SK-N-MC (cell line): ENCODE measurements at regions not wholly inside any gene's neighbourhood (a gene's known extent, or its start where the extent isn't known, plus 50 kb on each side); places are given as distances from the start of the nearest gene placed in this dataset.

Source experiments
- EZH2 ChIP-seq: fragments of 200-600 bp; sonication (generic); IDR thresholded peaks from one replicate; pipeline ENCODE4 v1.6.1; 2017; ENCODE audit warnings: antibody characterized with exemption
- POLR2AphosphoS5 ChIP-seq: IDR thresholded peaks from 2 replicates; pipeline ENCODE4 v1.6.1; 2012; ENCODE audit warnings: mild to moderate bottlenecking, low read depth, low read length, borderline replicate concordance

DNA sequence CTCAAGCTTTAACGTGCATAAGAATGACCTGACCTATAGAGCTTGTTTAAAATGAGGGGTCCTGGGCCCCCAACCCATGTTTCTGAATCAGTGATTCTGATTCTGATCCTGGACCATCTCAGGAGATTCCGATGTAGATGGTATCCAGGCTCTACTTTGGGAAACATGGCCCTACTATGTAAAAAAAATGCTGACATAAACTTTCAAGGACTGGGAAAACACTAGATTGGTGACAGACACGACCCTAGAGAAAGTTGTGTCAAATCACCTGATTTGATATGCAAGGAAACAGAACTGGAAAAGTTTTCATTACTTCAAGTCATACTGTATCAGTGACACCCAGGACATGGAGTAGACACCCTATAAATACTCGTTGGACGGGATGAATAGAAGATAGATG lies 328.5 kb downstream of the HNRNPD start:
- no peak for TF ChIP-seq POLR2AphosphoS5
- no peak for TF ChIP-seq EZH2
